ENCODE measurements at regions not wholly inside any gene's neighbourhood (a gene's known extent, or its start where the extent isn't known, plus 50 kb on each side); places are given as distances from the start of the nearest gene placed in this dataset.
"Not testable (repeated sequence)": the region's sequence is repeated elsewhere in the genome, so short reads cannot be mapped to it uniquely, and the experiment has no call there.

GRCh38 chr4:74505355-74505978, 60.5 kb downstream of the AREG start:
- peak; percentile 36 for DNase-seq

GRCh38 chr4:74509363-74509762, 64.4 kb downstream of the AREG start:
- not testable (repeated sequence) for DNase-seq

- no peak for DNase-seq
Measured at GRCh38 chr4:74516303-74516702, 71.4 kb downstream of the AREG start.

- DNase-seq: no peak
Measured at GRCh38 chr4:74517996-74518395, 73.1 kb downstream of the AREG start.

GRCh38 chr4:74522251-74522991, 77.5 kb downstream of the AREG start:
- DNase-seq: no peak

GRCh38 chr4:74523096-74523495, 78.2 kb downstream of the AREG start:
- DNase-seq: no peak

- DNase-seq: no peak
Measured at GRCh38 chr4:74524985-74525384, 80.0 kb downstream of the AREG start.

- DNase-seq: no peak
Measured at GRCh38 chr4:74527049-74527448, 82.1 kb downstream of the AREG start.

- no peak for DNase-seq
Measured at GRCh38 chr4:74528178-74528577, 83.2 kb downstream of the AREG start.

GRCh38 chr4:74529284-74530041, 84.5 kb downstream of the AREG start:
- DNase-seq: no peak

- peak; percentile 19 for DNase-seq
Measured at GRCh38 chr4:74531963-74532794, 87.2 kb downstream of the AREG start.

GRCh38 chr4:74534121-74534520, 89.2 kb downstream of the AREG start:
- no peak for DNase-seq

- DNase-seq: no peak
Measured at GRCh38 chr4:74534936-74535335, 90.0 kb downstream of the AREG start.

- no peak for DNase-seq
Measured at GRCh38 chr4:74535512-74535911, 90.6 kb downstream of the AREG start.

GRCh38 chr4:74536557-74536956, 91.6 kb downstream of the AREG start:
- no peak for DNase-seq

- no peak for DNase-seq
Measured at GRCh38 chr4:74537459-74537858, 92.5 kb downstream of the AREG start.

- DNase-seq: no peak
Measured at GRCh38 chr4:74539044-74539790, 94.3 kb downstream of the AREG start.

- DNase-seq: no peak
Measured at GRCh38 chr4:74540193-74540592, 95.3 kb downstream of the AREG start.

GRCh38 chr4:74541667-74542066, 96.7 kb downstream of the AREG start:
- no peak for DNase-seq

- no peak for DNase-seq
Measured at GRCh38 chr4:74543231-74543781, 98.4 kb downstream of the AREG start.

- no peak for DNase-seq
Measured at GRCh38 chr4:74543983-74544382, 99.0 kb downstream of the AREG start.

Data from femur (tissue), 1 donor.